Kidney capillary endothelial cell (primary cell): ENCODE measurements at regions not wholly inside any gene's neighbourhood (a gene's known extent, or its start where the extent isn't known, plus 50 kb on each side); places are given as distances from the start of the nearest gene placed in this dataset.

Experiments used
- DNase-seq: peaks from one replicate; pipeline ENCODE4 v3.0.0-alpha.2; 2018; ENCODE audit warnings: low spot score

- no peak for DNase-seq
Observed at GRCh38 chr20:59376109-59376841, 75.9 kb downstream of the EDN3 start.

DNA sequence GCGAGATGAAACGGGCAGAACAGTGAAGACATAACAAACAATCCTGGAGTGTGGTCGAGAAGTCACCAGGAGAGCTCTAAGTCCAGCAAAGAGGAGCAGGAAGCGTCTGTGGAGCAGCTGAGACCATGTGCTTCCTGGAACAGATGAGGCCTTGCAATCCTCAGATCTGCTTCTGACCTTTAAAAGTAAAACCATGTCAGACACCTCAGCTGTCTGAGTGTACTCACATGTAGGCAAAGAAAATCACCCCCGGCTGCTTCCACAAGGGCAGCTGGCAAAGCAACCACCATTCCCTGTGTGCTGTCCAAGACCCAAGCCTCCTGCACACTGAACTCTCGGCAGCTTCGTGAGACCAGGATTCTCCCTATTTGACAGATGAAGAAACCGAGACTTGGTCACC is 76.6 kb downstream of the EDN3 start:
- no peak for DNase-seq

- no peak for DNase-seq
Observed at GRCh38 chr20:59377842-59378241, 77.4 kb downstream of the EDN3 start.

DNA sequence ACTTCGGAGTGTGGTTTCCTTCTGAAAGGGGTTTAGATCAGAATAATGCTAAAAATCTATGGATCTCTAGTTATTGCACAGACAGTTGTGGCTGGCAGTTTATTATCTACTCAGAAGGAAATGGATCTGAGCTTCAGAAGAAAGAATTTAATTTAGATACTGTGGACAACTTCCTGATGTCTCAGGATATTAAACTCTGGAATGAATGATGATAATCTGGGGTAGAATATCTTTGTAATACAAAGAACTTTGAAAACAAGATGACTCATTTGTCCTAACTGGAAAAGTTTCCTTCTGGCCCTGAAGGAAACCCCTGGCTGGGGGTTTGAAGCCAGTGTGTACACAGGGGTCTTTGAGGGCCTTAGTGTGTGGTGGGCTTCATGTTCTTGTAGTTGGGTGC is 78.0 kb downstream of the EDN3 start:
- DNase-seq = no peak

GRCh38 chr20:59378966-59379365 is 78.6 kb downstream of the EDN3 start:
- no peak for DNase-seq

DNA sequence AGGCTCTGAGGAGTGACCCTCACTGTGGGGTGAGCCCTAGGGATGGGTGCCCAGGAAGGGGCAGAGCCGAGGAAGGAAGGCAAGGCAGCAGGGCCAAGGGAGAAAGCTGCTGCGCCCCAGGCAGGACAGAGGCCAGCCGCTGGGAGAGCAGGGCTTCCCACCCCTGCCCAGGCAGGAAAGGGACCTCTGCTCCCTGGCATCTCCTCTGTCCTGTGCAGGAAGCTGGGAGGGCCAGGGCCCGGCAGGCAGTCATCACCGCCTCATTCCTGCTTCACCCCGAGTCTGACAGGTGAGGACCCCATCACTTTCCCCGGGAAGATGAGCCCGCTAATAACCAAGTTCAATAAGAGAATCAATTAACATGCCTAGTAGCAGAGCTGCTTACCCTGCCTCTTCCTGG is 81.3 kb downstream of the EDN3 start:
- no peak for DNase-seq

DNA sequence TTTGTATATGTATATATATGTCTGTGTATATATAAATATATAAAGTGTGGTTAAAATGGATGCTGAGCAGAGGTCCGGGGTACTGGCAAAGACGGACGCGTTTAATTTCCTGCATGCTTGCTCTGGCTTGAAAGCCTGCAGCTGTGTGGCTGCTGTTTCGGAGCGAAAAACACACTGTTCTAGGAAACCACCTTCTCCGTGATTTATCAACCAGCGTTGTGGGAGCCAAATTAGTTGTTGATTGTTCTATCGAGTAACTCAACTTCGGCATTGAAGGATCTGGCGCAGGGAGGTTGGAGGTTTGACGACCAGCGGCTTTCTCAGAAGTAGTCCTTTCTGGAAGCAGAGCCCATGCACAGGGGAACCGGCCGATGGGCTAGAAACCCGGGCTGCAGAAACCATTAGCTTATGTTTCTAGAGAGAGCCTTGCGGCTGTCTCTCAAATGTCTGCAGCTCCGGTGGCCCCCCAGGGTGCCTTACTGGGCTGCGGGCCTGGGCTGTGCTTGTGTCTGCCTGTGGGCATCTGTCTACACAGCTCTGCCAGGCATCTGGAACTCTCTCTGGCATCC is 81.8 kb downstream of the EDN3 start:
- DNase-seq = no peak

DNA sequence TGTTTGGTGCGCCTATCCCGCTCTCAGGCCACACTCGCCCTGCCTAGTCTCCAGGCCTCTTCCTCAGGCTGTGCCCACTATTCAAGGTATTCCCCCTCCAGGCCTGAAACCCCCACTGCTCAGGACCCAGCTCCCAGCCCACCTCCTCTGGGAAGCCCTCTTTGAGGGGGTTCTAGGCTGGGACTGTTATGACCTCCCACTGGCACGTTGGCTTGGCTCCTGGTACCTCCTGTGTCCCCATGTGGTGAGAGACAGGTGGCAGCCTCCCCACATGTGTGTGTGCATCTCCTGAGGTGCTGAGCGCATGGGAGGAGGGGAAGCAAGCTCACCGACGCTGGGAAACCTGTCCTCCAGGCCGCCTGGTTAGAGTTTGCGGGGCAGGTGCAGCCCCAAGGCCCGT is 82.5 kb downstream of the EDN3 start:
- no peak for DNase-seq

DNA sequence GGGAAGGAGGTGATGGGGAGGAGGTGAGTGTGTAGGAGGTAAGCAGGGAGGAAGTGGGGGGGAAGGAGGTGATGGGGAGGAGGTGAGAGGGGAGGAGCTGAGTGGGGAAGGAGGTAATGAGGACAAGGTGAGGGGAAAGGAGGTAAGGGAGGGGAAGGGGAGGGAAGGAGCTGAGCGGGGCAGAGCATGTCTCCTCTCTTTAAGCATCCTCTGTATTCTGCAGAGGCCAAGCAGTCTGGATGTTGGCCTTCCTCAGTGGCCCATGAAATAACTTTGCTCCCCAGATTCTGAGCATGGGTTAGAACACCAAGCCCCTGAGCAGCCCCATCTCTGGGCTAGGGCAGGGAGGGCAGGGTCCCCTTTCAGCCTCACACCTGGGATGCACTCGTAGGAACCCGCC is 84.6 kb downstream of the EDN3 start:
- DNase-seq = no peak

GRCh38 chr20:59385480-59385879 is 85.1 kb downstream of the EDN3 start:
- no peak for DNase-seq

DNA sequence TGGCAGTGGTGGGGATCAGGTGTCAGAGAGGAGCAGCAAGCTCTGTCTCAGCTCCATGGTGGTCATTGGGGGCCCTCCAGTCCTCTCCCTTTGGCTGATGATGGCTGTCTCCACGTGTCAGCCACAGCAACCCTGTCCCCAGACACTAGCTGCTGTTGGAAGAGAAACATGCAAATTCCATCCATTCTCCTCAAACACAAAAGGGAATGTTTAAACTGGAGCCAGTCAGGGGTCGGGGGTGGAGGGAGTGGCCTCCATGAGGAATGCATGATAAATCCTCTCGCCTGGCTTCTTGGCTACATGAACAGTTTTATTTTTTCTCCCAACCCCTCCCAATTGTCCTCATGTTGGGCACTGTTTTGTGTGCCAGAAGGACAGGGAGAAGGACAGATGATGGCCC is 86.4 kb downstream of the EDN3 start:
- no peak for DNase-seq

GRCh38 chr20:59387891-59388290 is 87.5 kb downstream of the EDN3 start:
- DNase-seq = no peak

GRCh38 chr20:59388402-59388801 is 88.0 kb downstream of the EDN3 start:
- DNase-seq = no peak

- no peak for DNase-seq
Observed at GRCh38 chr20:59390437-59390836, 90.0 kb downstream of the EDN3 start.

DNA sequence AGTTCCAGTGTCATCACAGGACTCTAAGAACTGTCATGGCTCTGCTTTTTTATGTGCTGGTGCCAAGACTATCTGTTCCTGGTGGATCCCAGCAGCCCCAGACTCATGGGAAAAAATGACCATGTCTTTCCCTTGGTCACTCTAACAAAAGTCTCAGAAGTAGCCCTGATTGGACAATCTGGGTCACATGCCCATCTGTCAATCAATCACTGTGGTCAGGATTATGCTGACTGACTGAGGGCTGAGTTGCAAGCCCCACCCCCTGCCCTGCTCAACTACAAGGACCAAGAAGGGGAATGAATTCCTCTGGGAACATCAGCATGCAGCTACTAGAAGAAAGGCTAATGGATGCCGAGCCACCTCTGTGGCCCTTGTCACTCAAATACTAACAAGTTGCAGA is 91.6 kb downstream of the EDN3 start:
- no peak for DNase-seq

GRCh38 chr20:59392736-59393135 is 92.3 kb downstream of the EDN3 start:
- no peak for DNase-seq

DNA sequence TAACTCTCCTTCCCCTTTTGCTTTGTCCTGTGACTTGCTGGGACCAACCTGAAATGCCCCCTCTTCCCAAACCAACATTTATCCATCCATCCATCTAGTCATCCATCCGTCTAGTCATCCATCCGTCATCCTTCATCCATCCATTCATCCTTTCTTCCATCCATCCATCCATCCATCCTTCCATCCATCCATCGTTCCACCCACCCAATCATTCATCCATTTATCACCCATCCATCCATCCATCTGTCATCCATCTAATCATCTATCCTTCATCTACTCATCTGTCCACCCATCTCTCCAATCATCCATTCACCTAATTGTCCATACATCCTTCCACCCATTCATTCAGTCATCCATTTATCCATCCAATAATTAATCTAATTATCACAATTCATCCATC is 92.7 kb downstream of the EDN3 start:
- no peak for DNase-seq

- DNase-seq = no peak
Observed at GRCh38 chr20:59395729-59396128, 95.3 kb downstream of the EDN3 start.

DNA sequence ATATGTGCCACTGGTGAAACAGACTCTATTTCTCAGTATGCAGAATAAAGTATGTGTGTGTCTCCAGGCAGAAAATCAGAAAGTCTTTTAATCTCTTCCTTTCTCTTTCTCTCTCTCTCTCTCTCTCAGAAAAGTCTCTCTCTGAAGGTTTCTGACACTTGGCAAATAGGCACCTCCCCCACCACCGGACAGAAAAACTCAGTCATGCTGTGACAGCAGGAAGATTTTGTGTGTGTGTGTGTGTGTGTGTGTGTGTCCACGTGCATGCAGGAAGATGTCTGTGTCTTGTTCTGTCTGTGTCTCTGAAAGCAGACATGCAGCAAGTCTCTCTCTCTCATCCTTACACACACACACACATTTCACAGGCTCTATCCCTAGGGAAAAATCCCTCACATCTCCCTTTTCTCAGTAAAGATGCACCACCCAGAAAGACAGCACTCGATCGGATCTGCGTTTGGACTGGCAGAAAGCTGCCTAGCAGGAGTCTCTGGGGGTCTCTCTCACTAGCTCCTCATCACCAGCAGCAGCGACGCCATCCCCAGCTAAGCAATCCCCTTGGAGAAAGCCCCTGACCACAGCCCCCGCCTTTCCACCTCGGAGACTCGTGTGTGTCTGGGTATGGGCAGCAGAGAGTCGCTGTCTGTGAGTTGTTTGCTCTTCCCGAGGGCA is 98.3 kb downstream of the EDN3 start:
- DNase-seq = no peak

GRCh38 chr20:59399426-59400099 is 99.2 kb downstream of the EDN3 start:
- DNase-seq = no peak

- no peak for DNase-seq
Observed at GRCh38 chr20:59400708-59401107, 100.3 kb downstream of the EDN3 start.

GRCh38 chr20:59402681-59403080 is 102.3 kb downstream of the EDN3 start:
- no peak for DNase-seq
